AG08395 (cell line): ENCODE measurements at regions not wholly inside any gene's neighbourhood (a gene's known extent, or its start where the extent isn't known, plus 50 kb on each side); places are given as distances from the start of the nearest gene placed in this dataset.

Source experiments
- DNase-seq: peaks from one replicate; pipeline ENCODE4 v3.0.0; 2012; ENCODE audit warnings: mixed read lengths, low spot score

GRCh38 chr2:139825726-139826125 is 1045.5 kb upstream of the NXPH2 start:
- no peak for DNase-seq

GRCh38 chr2:139819273-139819796 is 1039.1 kb upstream of the NXPH2 start:
- no peak for DNase-seq

- DNase-seq: no peak
Observed at GRCh38 chr2:139814458-139814857, 1034.3 kb upstream of the NXPH2 start.

- no peak for DNase-seq
Observed at GRCh38 chr2:139813340-139813739, 1033.2 kb upstream of the NXPH2 start.

- DNase-seq: no peak
Observed at GRCh38 chr2:139805441-139805840, 1025.3 kb upstream of the NXPH2 start.

GRCh38 chr2:139798391-139798790 is 1018.2 kb upstream of the NXPH2 start:
- DNase-seq: no peak

GRCh38 chr2:139790807-139791752 is 1010.9 kb upstream of the NXPH2 start:
- DNase-seq: peak; percentile 10

GRCh38 chr2:139790136-139790535 is 1009.9 kb upstream of the NXPH2 start:
- no peak for DNase-seq

GRCh38 chr2:139778732-139779131 is 998.5 kb upstream of the NXPH2 start:
- DNase-seq: no peak

GRCh38 chr2:139773720-139774277 is 993.6 kb upstream of the NXPH2 start:
- DNase-seq: no peak

GRCh38 chr2:139769633-139770032 is 989.4 kb upstream of the NXPH2 start:
- no peak for DNase-seq

- no peak for DNase-seq
Observed at GRCh38 chr2:139763705-139764104, 983.5 kb upstream of the NXPH2 start.

- DNase-seq: no peak
Observed at GRCh38 chr2:139759000-139759505, 978.9 kb upstream of the NXPH2 start.

- no peak for DNase-seq
Observed at GRCh38 chr2:139746901-139747300, 966.7 kb upstream of the NXPH2 start.

- DNase-seq: no peak
Observed at GRCh38 chr2:139744273-139744672, 964.1 kb upstream of the NXPH2 start.

GRCh38 chr2:139742216-139743172 is 962.3 kb upstream of the NXPH2 start:
- no peak for DNase-seq

GRCh38 chr2:139737659-139738058 is 957.5 kb upstream of the NXPH2 start:
- no peak for DNase-seq

- DNase-seq: no peak
Observed at GRCh38 chr2:139730197-139730596, 950.0 kb upstream of the NXPH2 start.

GRCh38 chr2:139721411-139721995 is 941.3 kb upstream of the NXPH2 start:
- DNase-seq: no peak

GRCh38 chr2:139720056-139720455 is 939.9 kb upstream of the NXPH2 start:
- DNase-seq: no peak

GRCh38 chr2:139704606-139705005 is 924.4 kb upstream of the NXPH2 start:
- DNase-seq: no peak

- DNase-seq: no peak
Observed at GRCh38 chr2:139694327-139694726, 914.1 kb upstream of the NXPH2 start.
